H9 (cell line): ENCODE measurements at regions not wholly inside any gene's neighbourhood (a gene's known extent, or its start where the extent isn't known, plus 50 kb on each side); places are given as distances from the start of the nearest gene placed in this dataset.

Experiments
- DNase-seq: peaks from one replicate; pipeline ENCODE4 v3.0.0-alpha.2; 2017
- H2AFZ ChIP-seq: one replicate; pipeline ENCODE4 v1.6.1; 2013; ENCODE audit warnings: mild to moderate bottlenecking, low read length, control low read depth, moderate library complexity
- H2AK5ac ChIP-seq: 2 replicates; pipeline ENCODE4 v1.6.1; 2013; ENCODE audit warnings: low read length, control low read depth, mixed read lengths; ENCODE audit not compliant: insufficient read length
- H2BK120ac ChIP-seq: one replicate; pipeline ENCODE4 v1.6.1; 2013; ENCODE audit warnings: low read depth, mild to moderate bottlenecking, low read length, control low read depth, inconsistent platforms; ENCODE audit not compliant: poor library complexity, severe bottlenecking
- H2BK12ac ChIP-seq: 2 replicates; pipeline ENCODE4 v1.6.1; 2013; ENCODE audit warnings: low read length, control low read depth, mixed read lengths, low read depth; ENCODE audit not compliant: insufficient read length
- H2BK15ac ChIP-seq: 2 replicates; pipeline ENCODE4 v1.6.1; 2013; ENCODE audit warnings: low read depth, low read length, control low read depth
- H2BK20ac ChIP-seq: one replicate; pipeline ENCODE4 v1.6.1; 2013; ENCODE audit warnings: low read depth, mild to moderate bottlenecking, low read length, control low read depth, inconsistent platforms; ENCODE audit not compliant: poor library complexity, severe bottlenecking
- H2BK5ac ChIP-seq: 2 replicates; pipeline ENCODE4 v1.6.1; 2013; ENCODE audit warnings: low read length, control low read depth, mixed read lengths; ENCODE audit not compliant: insufficient read length
- H3K14ac ChIP-seq: 2 replicates; pipeline ENCODE4 v1.6.1; 2013; ENCODE audit warnings: low read length, control low read depth; ENCODE audit not compliant: insufficient read depth
- H3K18ac ChIP-seq: 2 replicates; pipeline ENCODE4 v1.6.1; 2013; ENCODE audit warnings: low read depth, mild to moderate bottlenecking, mixed read lengths, low read length, control low read depth; ENCODE audit not compliant: insufficient read length
- H3K23ac ChIP-seq: 2 replicates; pipeline ENCODE4 v1.6.1; 2013; ENCODE audit warnings: low read length, control low read depth, mixed read lengths, low read depth; ENCODE audit not compliant: insufficient read length
- H3K23me2 ChIP-seq: 2 replicates; pipeline ENCODE4 v1.6.1; 2013; ENCODE audit warnings: low read depth, mild to moderate bottlenecking, mixed read lengths, low read length, control low read depth; ENCODE audit not compliant: insufficient read length, poor library complexity, severe bottlenecking
- H3K27ac ChIP-seq: 2 replicates; pipeline ENCODE4 v1.5.1; 2013; ENCODE audit warnings: low read length, control low read depth, mixed read lengths, low read depth; ENCODE audit not compliant: insufficient read length
- H3K27me3 ChIP-seq: 2 replicates; pipeline ENCODE4 v1.6.1; 2013; ENCODE audit warnings: low read length, control low read depth, inconsistent platforms; ENCODE audit not compliant: insufficient read depth
- H3K4ac ChIP-seq: 2 replicates; pipeline ENCODE4 v1.6.1; 2013; ENCODE audit warnings: low read depth, mild to moderate bottlenecking, control low read depth, inconsistent platforms, low read length, moderate library complexity
- H3K4me1 ChIP-seq: 2 replicates; pipeline ENCODE4 v1.6.1; 2013; ENCODE audit warnings: low read length, control low read depth, inconsistent platforms; ENCODE audit not compliant: insufficient read depth
- H3K4me2 ChIP-seq: 2 replicates; pipeline ENCODE4 v1.6.1; 2013; ENCODE audit warnings: low read length, control low read depth, mixed read lengths; ENCODE audit not compliant: insufficient read length, insufficient read depth
- H3K56ac ChIP-seq: 2 replicates; pipeline ENCODE4 v1.6.1; 2013; ENCODE audit warnings: low read depth, mild to moderate bottlenecking, mixed read lengths, low read length, control low read depth; ENCODE audit not compliant: insufficient read length
- H3K79me1 ChIP-seq: 2 replicates; pipeline ENCODE4 v1.6.1; 2013; ENCODE audit warnings: low read depth, mild to moderate bottlenecking, moderate library complexity, low read length, control low read depth, inconsistent platforms; ENCODE audit not compliant: insufficient read depth, poor library complexity, severe bottlenecking
- H3K79me2 ChIP-seq: 2 replicates; pipeline ENCODE4 v1.6.1; 2013; ENCODE audit warnings: low read length, control low read depth, inconsistent platforms; ENCODE audit not compliant: insufficient read depth
- H3K9ac ChIP-seq: 2 replicates; pipeline ENCODE4 v1.6.1; 2013; ENCODE audit warnings: low read length, control low read depth, mixed read lengths; ENCODE audit not compliant: insufficient read length; ENCODE audit errors: extremely low read depth
- H3K9me3 ChIP-seq: one replicate; pipeline ENCODE4 v1.6.1; 2013; ENCODE audit warnings: low read depth, low read length, inconsistent platforms; ENCODE audit not compliant: control insufficient read depth
- H3T11ph ChIP-seq: one replicate; pipeline ENCODE4 v1.6.1; 2013; ENCODE audit warnings: mild to moderate bottlenecking, low read length, control low read depth, inconsistent platforms
- H4K20me1 ChIP-seq: one replicate; pipeline ENCODE4 v1.6.1; 2013; ENCODE audit not compliant: control insufficient read depth, insufficient read length, insufficient read depth
- H4K5ac ChIP-seq: 2 replicates; pipeline ENCODE4 v1.6.1; 2013; ENCODE audit warnings: low read depth, mild to moderate bottlenecking, mixed read lengths, low read length, control low read depth; ENCODE audit not compliant: insufficient read length
- H4K8ac ChIP-seq: replicated peaks from 2 replicates; pipeline ENCODE4 v1.6.1; 2013; ENCODE audit warnings: low read length, control low read depth, mixed read lengths, low read depth; ENCODE audit not compliant: insufficient read length
- H4K91ac ChIP-seq: 2 replicates; pipeline ENCODE4 v1.6.1; 2013; ENCODE audit warnings: low read depth, mild to moderate bottlenecking, moderate library complexity, mixed read lengths, low read length, control low read depth; ENCODE audit not compliant: insufficient read length
- H3K27ac Mint-ChIP-seq, 3 experiments: 2 replicates in 2 of 3; 3 replicates in 1 of 3; pipeline ENCODE4 v1.8.0; 2020 to 2021; ENCODE audit warnings: mixed read lengths in 3 of 3, mild to moderate bottlenecking in 1 of 3, moderate library complexity in 1 of 3
- H3K27me3 Mint-ChIP-seq: 2 replicates; pipeline ENCODE4 v1.8.0; 2021; ENCODE audit warnings: low read depth, mild to moderate bottlenecking, moderate library complexity, mixed read lengths
- H3K36me3 Mint-ChIP-seq, 3 experiments: 2 replicates in 2 of 3; 3 replicates in 1 of 3; pipeline ENCODE4 v1.8.0; 2020 to 2021; ENCODE audit warnings: low read depth in 3 of 3, mixed read lengths in 3 of 3; ENCODE audit not compliant: insufficient read depth in 1 of 3
- H3K4me1 Mint-ChIP-seq, 2 experiments: 2 replicates each; pipeline ENCODE4 v1.8.0; 2020; ENCODE audit warnings: mixed read lengths in 2 of 2
- H3K4me3 Mint-ChIP-seq, 2 experiments: 2 replicates in 1 of 2; 3 replicates in 1 of 2; pipeline ENCODE4 v1.8.0; 2020 to 2021; ENCODE audit warnings: mild to moderate bottlenecking in 2 of 2, mixed read lengths in 2 of 2, moderate library complexity in 1 of 2
- H3K9me3 Mint-ChIP-seq, 2 experiments: 2 replicates in 1 of 2; 3 replicates in 1 of 2; pipeline ENCODE4 v1.8.0; 2020; ENCODE audit warnings: mild to moderate bottlenecking in 2 of 2, mixed read lengths in 2 of 2, moderate library complexity in 1 of 2
- WGBS: extraction: QIAGEN DNeasy Blood & Tissue Kit; methylation state at CpG from one replicate; pipeline ENCODE4 v1.1.7; 2013; ENCODE audit warnings: missing lambda C conversion rate, low lambda C conversion rate, mixed read lengths; ENCODE audit not compliant: insufficient read length; ENCODE audit errors: extremely low coverage; 5-methylcytosine and 5-hydroxymethylcytosine counted together
- TF ChIP-seq, protein P1 (sequence below): fragments of 200-600 bp; sonication (generic); conservative IDR thresholded peaks from 3 replicates; pipeline ENCODE4 v1.8.0; 2021; ENCODE audit warnings: antibody characterized with exemption, mild to moderate bottlenecking

DNA sequence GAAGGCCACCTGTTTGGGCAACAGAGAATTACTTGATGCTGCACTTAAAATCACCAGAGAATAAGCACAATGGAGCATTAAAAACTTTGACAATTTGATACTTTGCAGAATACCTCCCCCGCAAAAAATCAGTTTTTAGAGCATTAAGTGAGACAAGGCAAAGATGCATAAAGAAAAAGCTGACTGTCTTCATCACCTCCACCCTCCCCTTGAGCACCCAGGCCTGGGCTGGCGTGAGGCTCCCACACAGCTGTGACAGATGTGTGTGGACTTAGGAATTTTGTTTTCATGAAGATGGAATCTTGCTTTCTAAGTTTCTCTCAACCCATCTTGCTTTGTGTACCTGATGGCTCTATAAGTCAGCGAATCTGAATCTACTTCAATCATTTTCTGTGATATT lies 242.2 kb downstream of the EMX2 start:
- Histone ChIP-seq H3T11ph (no peak overlapping the region), H2BK12ac (no peak overlapping the region), H2BK15ac (no peak overlapping the region), H3K79me2 (no peaks in the 10 kb centered on the region), H3K9ac (no peak overlapping the region), H2BK5ac (no peak overlapping the region), H4K20me1 (no peaks in the 10 kb centered on the region), H4K5ac (no peak overlapping the region), H3K18ac (no peak overlapping the region), H4K91ac (no peak overlapping the region), H3K4me2 (no peak overlapping the region), H2AK5ac (no peak overlapping the region), H2BK120ac (no peak overlapping the region), H3K23ac (no peak overlapping the region), H3K23me2 (no peaks in the 10 kb centered on the region), H3K79me1 (no peaks in the 10 kb centered on the region), H4K8ac (no peak overlapping the region), H3K56ac (no peak overlapping the region), H3K27me3 (no peaks in the 10 kb centered on the region), H2BK20ac (no peak overlapping the region), H3K9me3 (no peaks in the 10 kb centered on the region), H3K27ac (no peak overlapping the region), H2AFZ (no peak overlapping the region), H3K14ac (no peak overlapping the region), H3K4me1 (no peaks in the 10 kb centered on the region), H3K4ac (no peak overlapping the region)
- Mint-ChIP-seq H3K27ac (no peak overlapping the region), H3K4me1 (peaks cover 7% of the 10 kb centered on the region in 2 experiments), H3K27me3 (peaks cover 16% of the 10 kb centered on the region), H3K4me3 (no peak overlapping the region), H3K36me3 (no peaks in the 10 kb centered on the region), H3K9me3 (no peaks in the 10 kb centered on the region)
- TF ChIP-seq, protein P1, sequence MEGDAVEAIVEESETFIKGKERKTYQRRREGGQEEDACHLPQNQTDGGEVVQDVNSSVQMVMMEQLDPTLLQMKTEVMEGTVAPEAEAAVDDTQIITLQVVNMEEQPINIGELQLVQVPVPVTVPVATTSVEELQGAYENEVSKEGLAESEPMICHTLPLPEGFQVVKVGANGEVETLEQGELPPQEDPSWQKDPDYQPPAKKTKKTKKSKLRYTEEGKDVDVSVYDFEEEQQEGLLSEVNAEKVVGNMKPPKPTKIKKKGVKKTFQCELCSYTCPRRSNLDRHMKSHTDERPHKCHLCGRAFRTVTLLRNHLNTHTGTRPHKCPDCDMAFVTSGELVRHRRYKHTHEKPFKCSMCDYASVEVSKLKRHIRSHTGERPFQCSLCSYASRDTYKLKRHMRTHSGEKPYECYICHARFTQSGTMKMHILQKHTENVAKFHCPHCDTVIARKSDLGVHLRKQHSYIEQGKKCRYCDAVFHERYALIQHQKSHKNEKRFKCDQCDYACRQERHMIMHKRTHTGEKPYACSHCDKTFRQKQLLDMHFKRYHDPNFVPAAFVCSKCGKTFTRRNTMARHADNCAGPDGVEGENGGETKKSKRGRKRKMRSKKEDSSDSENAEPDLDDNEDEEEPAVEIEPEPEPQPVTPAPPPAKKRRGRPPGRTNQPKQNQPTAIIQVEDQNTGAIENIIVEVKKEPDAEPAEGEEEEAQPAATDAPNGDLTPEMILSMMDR, result no peak
- no peak for DNase-seq
- WGBS, result no CpG with 5 or more reads among the region's 3 CpGs
